HCT116 (cell line): ENCODE measurements at regions not wholly inside any gene's neighbourhood (a gene's known extent, or its start where the extent isn't known, plus 50 kb on each side); places are given as distances from the start of the nearest gene placed in this dataset.

Experiments
- ATF3 ChIP-seq: IDR thresholded peaks from 2 replicates; pipeline ENCODE4 v1.6.1; 2012
- CTCF ChIP-seq, 3 experiments: fragments of 200-600 bp in 1 of 3; sonication (generic) in 1 of 3; IDR thresholded peaks in 2 of 3; conservative IDR thresholded peaks in 1 of 3; 2 replicates each; pipeline ENCODE4 v1.5.1; 2012 to 2017; ENCODE audit warnings: low read depth in 2 of 3, low read length in 2 of 3, antibody characterized with exemption in 1 of 3, borderline replicate concordance in 1 of 3, control low read depth in 1 of 3, mild to moderate bottlenecking in 1 of 3, mixed read lengths in 1 of 3, mixed run types in 1 of 3, moderate library complexity in 1 of 3; ENCODE audit not compliant: insufficient read depth in 1 of 3
- EZH2 ChIP-seq: fragments of 200-600 bp; sonication (generic); IDR thresholded peaks from 2 replicates; pipeline ENCODE4 v1.6.1; 2017; ENCODE audit warnings: antibody characterized with exemption, mixed run types
- EZH2phosphoT487 ChIP-seq: fragments of 200-600 bp; IDR thresholded peaks from 2 replicates; pipeline ENCODE4 v1.6.1; 2018; ENCODE audit warnings: antibody characterized with exemption, borderline replicate concordance
- POLR2A ChIP-seq: IDR thresholded peaks from 2 replicates; pipeline ENCODE4 v1.7.0; 2011; ENCODE audit warnings: borderline replicate concordance; ENCODE audit not compliant: insufficient read depth, insufficient read length; ENCODE audit errors: extremely low read depth
- POLR2AphosphoS5 ChIP-seq: IDR thresholded peaks from 2 replicates; pipeline ENCODE4 v1.6.1; 2011; ENCODE audit warnings: mild to moderate bottlenecking, low read depth, low read length, moderate library complexity
- RAD21 ChIP-seq: IDR thresholded peaks from 2 replicates; pipeline ENCODE4 v1.6.1; 2012; ENCODE audit warnings: low read depth, mild to moderate bottlenecking
- REST ChIP-seq: IDR thresholded peaks from 2 replicates; pipeline ENCODE4 v1.6.1; 2012; ENCODE audit warnings: low read depth
- SP1 ChIP-seq: IDR thresholded peaks from 2 replicates; pipeline ENCODE4 v1.6.1; 2012; ENCODE audit warnings: low read depth
- ZBTB33 ChIP-seq: IDR thresholded peaks from 2 replicates; pipeline ENCODE4 v1.6.1; 2011; ENCODE audit warnings: mild to moderate bottlenecking, low read length, moderate library complexity; ENCODE audit not compliant: insufficient replicate concordance; ENCODE audit errors: extremely low read depth
- ZFX ChIP-seq: fragments of 450-650 bp; IDR thresholded peaks from 2 replicates; pipeline ENCODE4 v1.6.1; 2017
- ZNF274 ChIP-seq: fragments of 200-500 bp; sonication (Bioruptor generic); IDR thresholded peaks from 2 replicates; pipeline ENCODE4 v1.6.1; 2014; ENCODE audit warnings: mild to moderate bottlenecking, low read depth, low read length, inconsistent platforms

GRCh38 chr11:45528435-45528834 lies 137.0 kb downstream of the CHST1 start:
- TF ChIP-seq CTCF (IDR thresholded peaks at IDR 0.05 in 2 of 3, conservative IDR thresholded peaks at IDR 0.05 in 1 of 3; ENCODE audit: borderline replicate concordance in 1 of 3, insufficient read depth in 1 of 3, low read depth in 2 of 3, low read length in 2 of 3) (no peak), ZBTB33 (no peak), POLR2A (no peak), EZH2phosphoT487 (no peak), ZFX (no peak), REST (no peak), SP1 (no peak), POLR2AphosphoS5 (no peak), EZH2 (no peak), RAD21 (no peak), ATF3 (no peak), ZNF274 (no peak)
